ENCODE measurements at regions not wholly inside any gene's neighbourhood (a gene's known extent, or its start where the extent isn't known, plus 50 kb on each side); places are given as distances from the start of the nearest gene placed in this dataset.

- no peak overlapping the region for H3K27ac ChIP-seq
- no peaks in the 10 kb centered on the region for H3K36me3 ChIP-seq
- no peak for DNase-seq (ENCODE audit: low spot score in 2 of 2)
- H3K4me1 ChIP-seq, result no peaks in the 10 kb centered on the region
- H3K27me3 ChIP-seq, result no peaks in the 10 kb centered on the region
- TF ChIP-seq EP300 (IDR thresholded peaks at IDR 0.05) (no peak), POLR2A (IDR thresholded peaks at IDR 0.05) (no peak)
- H3K9me3 ChIP-seq, result no peaks in the 10 kb centered on the region
- no peak overlapping the region for H3K4me3 ChIP-seq
These were observed 273.9 kb downstream of the DIO2 start for GRCh38 chr14:79937433-79937832.

GRCh38 chr14:79924551-79924950 lies 286.8 kb downstream of the DIO2 start:
- Histone ChIP-seq H3K27ac (no peak overlapping the region), H3K4me3 (no peak overlapping the region), H3K27me3 (no peaks in the 10 kb centered on the region), H3K4me1 (no peaks in the 10 kb centered on the region), H3K9me3 (no peaks in the 10 kb centered on the region), H3K36me3 (no peaks in the 10 kb centered on the region)
- no peak for TF ChIP-seq POLR2A (IDR thresholded peaks at IDR 0.05)
- TF ChIP-seq POLR2AphosphoS5 (IDR thresholded peaks at IDR 0.05), result no peak
- no peak for TF ChIP-seq CTCF (IDR thresholded peaks at IDR 0.05)
- TF ChIP-seq EP300 (IDR thresholded peaks at IDR 0.05), result no peak
- no peak for DNase-seq (ENCODE audit: low spot score in 2 of 2)
- WGBS, result 53% methylated on average over 2 of the region's 2 CpGs

GRCh38 chr14:79920180-79920692 lies 291.1 kb downstream of the DIO2 start:
- Histone ChIP-seq H3K36me3 (no peaks in the 10 kb centered on the region), H3K27me3 (no peaks in the 10 kb centered on the region), H3K4me3 (no peak overlapping the region), H3K4me1 (no peaks in the 10 kb centered on the region), H3K27ac (no peak overlapping the region), H3K9me3 (no peaks in the 10 kb centered on the region)
- 89% methylated on average over 7 of the region's 7 CpGs for WGBS
- TF ChIP-seq CTCF (IDR thresholded peaks at IDR 0.05) (no peak), POLR2AphosphoS5 (IDR thresholded peaks at IDR 0.05) (no peak)
- no peak for DNase-seq (ENCODE audit: low spot score in 2 of 2)
